GM21390 (cell line): ENCODE measurements at regions not wholly inside any gene's neighbourhood (a gene's known extent, or its start where the extent isn't known, plus 50 kb on each side); places are given as distances from the start of the nearest gene placed in this dataset.

Experiments used
- ATAC-seq: cut with Tn5 transposase; IDR thresholded peaks from one replicate; pipeline ENCODE4 v1.9.1; 2021; ENCODE audit not compliant: unreplicated experiment

DNA sequence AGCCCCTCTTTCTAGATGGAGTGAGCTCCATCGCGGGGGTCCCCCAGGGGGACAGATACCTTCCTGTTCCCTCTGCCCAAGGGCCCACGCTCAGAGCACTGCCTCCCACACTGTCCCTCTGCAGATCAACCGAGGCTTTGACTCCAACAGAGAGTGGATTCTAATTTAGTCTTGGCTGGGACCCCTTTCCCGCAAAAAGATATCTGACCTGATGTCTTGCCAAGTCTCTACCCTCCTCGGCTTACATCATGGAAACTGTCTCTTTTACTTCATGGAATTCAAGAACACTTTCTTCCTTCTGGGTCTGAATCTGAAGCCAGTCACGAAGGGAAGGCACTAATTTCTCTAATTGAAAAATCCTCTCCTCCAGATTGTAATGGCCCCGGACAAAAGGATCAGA, 278.0 kb downstream of the BMP7 start:
- ATAC-seq = no peak

- no peak for ATAC-seq
Observed at GRCh38 chr20:56989516-56989915, 276.9 kb downstream of the BMP7 start.

DNA sequence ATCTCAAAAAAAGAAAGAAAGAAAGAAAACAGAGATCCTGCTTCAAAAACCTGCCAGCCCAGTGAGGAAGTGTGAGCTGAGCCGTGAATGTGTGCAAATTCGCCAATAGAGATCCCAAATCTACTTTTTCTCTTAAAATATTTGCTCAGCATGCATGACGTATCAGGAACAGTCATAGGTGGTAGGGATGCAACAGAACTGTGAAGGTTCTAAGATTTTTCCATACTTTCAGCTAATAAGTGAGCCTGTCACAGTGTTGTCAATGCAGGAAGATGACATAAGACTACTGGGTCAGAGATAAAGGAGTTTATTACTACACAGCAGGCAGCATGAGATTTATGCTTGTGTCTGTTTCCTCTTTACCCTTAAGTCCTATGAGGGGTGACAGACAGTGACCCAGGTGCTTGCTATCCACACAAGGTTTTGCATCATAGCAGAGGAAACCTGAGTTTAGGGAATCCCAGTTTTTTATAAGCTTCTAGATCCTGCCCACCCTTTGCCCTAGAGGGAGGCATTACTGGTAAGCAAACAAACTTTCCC, 273.4 kb downstream of the BMP7 start:
- ATAC-seq = no peak

DNA sequence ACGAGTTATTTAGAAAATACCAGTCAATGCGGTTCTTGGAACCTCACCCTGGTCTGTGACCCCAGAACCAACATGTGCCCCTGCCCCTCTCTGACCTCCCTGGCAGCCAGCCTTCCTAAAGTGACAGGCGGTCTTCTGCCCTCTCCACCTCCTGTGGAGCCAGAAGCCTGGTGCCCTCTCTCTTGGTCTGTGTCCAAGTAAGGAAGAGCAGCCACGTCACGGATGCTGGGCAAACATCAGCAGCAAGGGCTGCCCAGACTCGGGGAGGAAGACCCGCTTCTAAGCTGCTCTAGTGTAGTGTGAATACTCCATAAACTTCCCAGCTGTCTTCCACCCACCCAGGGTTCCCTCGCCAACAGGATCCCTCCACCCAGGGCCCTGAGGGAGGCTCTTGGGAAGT, 272.4 kb downstream of the BMP7 start:
- no peak for ATAC-seq

DNA sequence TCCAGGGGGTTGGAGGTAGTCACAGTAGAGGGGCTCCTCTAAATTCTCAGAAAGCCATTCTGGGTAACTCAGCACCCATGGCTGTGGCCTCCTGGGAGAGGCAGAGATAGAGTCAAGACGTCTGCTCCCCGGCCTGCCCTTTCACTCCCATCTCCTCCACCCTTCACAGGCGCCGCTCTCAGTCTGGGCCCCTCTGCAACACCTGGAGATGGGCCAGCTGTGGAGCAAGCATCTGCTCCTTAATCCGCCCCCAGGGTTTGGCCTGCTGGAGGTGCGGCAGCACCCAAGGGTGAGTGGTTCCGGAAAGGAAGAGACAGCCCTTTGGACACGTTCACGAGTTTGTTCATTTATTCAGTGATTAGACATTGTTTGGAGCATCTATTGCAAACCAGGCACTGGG, 271.3 kb downstream of the BMP7 start:
- no peak for ATAC-seq

DNA sequence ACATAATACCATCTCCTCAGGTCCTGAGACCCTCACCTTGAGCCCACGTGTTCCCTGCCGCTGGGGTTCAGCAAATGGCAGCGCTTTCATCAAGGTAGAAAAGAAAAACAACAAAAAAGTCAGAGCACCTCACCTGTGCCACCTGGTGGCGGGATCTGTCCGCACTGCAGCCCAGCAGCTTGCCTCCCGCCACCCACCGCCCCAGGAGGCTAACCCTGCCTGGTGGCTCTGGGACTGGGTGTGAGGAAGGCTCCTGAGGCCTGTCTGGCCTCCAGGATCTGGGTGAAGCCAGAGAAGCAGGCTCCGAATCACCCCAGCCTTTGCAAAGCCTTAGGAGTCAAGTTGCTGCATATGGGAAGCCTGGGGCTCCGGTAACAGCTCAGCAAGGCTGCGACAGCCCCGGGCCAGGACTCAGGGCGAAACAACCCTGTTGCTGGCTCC, 270.8 kb downstream of the BMP7 start:
- ATAC-seq = no peak

- no peak for ATAC-seq
Observed at GRCh38 chr20:56996533-56996932, 269.9 kb downstream of the BMP7 start.

- no peak for ATAC-seq
Observed at GRCh38 chr20:56998438-56998837, 268.0 kb downstream of the BMP7 start.

DNA sequence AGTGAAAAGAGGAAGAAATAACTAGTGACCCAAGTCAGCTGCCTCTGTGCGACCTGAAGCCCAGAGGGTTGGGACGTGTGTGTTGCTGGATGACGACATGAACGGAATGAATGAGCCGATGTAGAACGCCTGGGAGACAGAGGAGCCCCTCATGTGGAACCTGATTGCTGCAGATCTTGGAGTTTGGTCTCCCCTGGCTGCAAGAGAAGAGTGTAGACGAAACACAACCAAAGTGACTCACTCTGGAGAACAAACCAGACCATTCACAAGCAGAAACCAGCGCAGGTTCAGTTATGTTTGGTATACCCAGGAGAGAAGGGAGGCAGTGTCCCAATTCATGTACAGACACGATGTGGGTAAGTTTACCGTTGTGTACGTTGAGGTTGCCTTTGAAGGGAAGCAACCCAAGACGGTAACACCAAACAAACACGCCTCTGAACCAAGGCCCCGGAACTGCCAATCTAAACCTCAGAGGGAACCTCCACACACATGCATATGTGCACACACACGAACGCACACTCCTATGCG, 265.9 kb downstream of the BMP7 start:
- ATAC-seq = no peak

DNA sequence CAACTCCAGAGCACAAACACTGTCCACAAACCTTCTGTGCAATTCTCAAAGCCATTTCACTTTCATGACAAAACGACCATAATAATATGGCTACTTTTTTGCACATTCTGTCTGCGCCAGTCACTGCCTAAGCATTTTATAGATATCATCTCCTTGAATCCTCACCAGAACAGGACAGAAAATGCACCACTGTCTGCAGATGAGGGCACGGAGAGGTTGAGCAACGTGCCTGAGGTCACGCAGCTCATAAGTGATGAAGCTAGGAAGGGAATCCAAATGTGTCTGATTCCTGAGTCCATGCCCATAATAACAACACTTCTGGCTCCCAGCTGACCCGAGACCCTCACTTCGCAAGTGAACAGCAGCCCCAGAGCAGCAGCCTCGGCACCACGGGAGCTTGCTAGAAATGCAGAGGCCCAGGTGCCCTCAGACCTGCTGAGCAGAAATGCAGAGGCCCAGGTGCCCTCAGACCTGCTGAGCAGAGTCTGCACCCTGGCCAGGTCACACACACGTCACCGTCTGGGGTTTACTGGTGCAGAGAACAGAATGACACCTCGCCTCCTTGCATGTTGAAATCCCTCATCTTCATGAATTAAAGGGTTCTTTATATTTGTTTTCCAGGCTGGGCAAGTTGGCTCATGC, 265.2 kb downstream of the BMP7 start:
- ATAC-seq = no peak

- no peak for ATAC-seq
Observed at GRCh38 chr20:57002066-57002570, 264.3 kb downstream of the BMP7 start.

GRCh38 chr20:57003012-57003411, 263.4 kb downstream of the BMP7 start:
- no peak for ATAC-seq

DNA sequence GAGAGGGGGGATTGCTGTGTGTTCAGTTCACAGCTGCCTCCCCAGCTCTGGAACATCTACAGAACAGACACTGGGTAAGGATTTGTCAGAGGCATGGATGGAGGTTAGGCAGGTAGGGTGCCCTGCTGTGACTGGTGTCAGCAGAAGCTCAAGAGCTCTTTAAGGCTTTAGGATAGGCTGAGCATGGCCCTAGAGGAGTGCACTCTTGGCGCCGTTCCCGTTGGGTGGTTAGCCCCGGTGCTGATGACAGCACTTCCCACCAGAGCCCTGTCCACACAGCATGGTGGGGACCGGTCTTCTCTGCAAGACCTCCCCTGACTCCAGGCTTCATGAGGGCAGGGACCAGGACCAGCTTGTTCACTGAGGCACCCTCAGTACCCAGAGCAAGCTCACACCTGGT, 262.0 kb downstream of the BMP7 start:
- ATAC-seq = no peak

GRCh38 chr20:57004951-57005933, 261.2 kb downstream of the BMP7 start:
- no peak for ATAC-seq

GRCh38 chr20:57006411-57007170, 259.9 kb downstream of the BMP7 start:
- no peak for ATAC-seq

DNA sequence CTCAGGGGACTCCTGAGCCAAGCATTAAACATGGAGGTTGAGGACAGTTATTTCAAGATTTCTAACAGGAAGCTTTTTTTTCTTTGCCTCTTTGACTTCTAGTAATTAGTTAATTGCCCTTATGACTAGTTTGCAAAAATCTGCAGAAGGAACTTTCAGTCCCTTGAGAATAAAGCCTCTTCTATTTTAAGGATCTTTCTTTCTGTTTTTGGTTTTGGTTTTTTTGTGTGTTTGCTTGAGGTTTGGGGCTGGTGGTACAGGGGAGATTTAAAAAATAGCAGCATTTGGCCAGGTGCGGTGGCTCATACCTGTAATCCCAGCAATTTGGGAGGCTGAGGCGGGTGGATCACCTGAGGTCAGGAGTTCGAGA, 259.3 kb downstream of the BMP7 start:
- ATAC-seq = no peak

- no peak for ATAC-seq
Observed at GRCh38 chr20:57008217-57008616, 258.2 kb downstream of the BMP7 start.

DNA sequence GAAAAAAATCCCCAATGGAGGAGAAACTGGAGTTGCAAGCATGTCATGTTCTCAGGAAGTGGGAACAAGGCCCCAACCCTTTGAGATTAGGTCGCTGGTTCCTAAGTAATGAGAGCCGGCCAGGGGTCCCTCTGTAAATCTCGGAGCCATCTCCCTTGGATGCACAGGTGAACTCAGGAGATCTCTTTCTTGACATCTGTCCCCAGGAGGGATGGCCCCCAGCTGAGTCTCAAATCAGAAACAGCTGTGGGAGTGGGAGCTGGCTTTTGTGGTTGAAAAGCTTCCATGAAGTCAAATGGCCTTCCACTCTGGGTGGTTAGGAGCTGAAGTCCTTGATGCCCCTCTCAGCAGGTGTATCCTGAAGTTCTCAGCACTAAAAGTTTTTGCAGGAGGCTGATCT, 257.1 kb downstream of the BMP7 start:
- ATAC-seq = no peak

GRCh38 chr20:57009775-57010174, 256.7 kb downstream of the BMP7 start:
- ATAC-seq = no peak

- no peak for ATAC-seq
Observed at GRCh38 chr20:57012691-57013090, 253.8 kb downstream of the BMP7 start.

DNA sequence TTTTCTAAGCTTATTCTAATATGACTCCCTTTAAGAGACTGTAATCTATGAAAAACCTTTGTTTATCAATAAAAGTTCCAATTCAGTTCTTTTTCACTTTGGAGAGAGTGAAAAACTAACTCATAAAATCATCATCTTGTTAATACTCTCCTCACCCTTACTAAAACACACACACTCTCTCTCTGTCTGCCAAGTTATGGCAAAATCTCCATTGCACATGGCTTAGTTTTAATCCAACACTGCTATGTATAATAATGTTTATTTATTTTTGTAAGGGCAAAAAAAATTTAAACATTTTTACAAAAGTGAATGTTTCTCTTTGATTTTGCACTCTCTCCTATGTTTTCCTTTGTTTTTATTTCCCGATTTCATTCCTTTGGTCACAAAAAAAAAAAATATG, 253.2 kb downstream of the BMP7 start:
- no peak for ATAC-seq
